H7 (cell line): ENCODE measurements at regions not wholly inside any gene's neighbourhood (a gene's known extent, or its start where the extent isn't known, plus 50 kb on each side); places are given as distances from the start of the nearest gene placed in this dataset.
"Not testable (repeated sequence)": the region's sequence is repeated elsewhere in the genome, so short reads cannot be mapped to it uniquely, and the experiment has no call there.

Source experiments
- DNase-seq: peaks from one replicate; pipeline ENCODE4 v3.0.0; 2012
- H3K27me3 ChIP-seq: 2 replicates; pipeline ENCODE4 v1.6.0; 2011; ENCODE audit warnings: mild to moderate bottlenecking, low read length; ENCODE audit not compliant: control insufficient read depth, insufficient read depth
- H3K36me3 ChIP-seq: replicated peaks from 2 replicates; pipeline ENCODE4 v1.5.1; 2011; ENCODE audit warnings: low read length; ENCODE audit not compliant: control insufficient read depth, insufficient read depth
- H3K4me3 ChIP-seq: 2 replicates; pipeline ENCODE4 v1.5.1; 2011; ENCODE audit warnings: low read depth, mild to moderate bottlenecking, control low read depth, low read length, moderate library complexity; ENCODE audit not compliant: insufficient read depth

DNA sequence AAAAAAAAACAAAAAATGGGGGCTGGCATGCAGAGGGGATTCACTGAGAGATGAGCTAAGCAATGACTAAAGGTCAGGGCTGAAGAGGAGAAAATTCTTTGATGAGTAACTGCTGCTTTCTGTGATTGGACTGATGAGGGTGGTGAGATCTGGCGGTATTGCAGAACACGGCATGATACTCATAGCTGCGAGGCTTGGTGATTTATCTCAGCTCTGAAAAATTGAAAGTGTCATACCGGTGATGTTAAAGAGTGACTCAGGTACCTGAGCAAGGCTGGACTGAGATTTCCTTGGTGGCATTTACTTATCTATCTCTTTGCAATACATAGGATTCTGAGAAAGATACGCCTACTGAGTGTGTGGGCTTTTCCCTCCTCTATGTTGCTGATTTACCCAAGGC, 204.1 kb upstream of the DDX53 start:
- DNase-seq = no peak
- Histone ChIP-seq H3K27me3 (no peaks in the 10 kb centered on the region), H3K36me3 (no peaks in the 10 kb centered on the region), H3K4me3 (no peak overlapping the region)

DNA sequence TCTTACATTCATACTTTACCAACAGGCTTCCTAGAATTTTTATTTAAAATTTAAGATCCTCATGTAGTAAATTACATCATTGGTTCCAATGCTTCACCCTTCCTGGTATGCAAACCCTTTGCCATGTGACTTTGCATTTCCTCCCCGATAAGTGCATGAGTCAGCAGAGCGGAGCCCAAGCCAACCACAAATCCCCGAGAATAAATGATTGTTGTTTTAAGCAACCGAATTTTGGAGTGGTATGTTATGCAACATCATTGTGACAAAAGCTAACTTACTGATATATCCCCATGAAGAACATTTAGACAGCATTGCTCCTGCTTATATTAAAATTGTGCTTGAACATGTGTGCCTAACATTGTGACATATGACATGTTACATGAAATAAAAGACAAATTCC, 199.4 kb upstream of the DDX53 start:
- Histone ChIP-seq H3K27me3 (no peaks in the 10 kb centered on the region), H3K36me3 (no peaks in the 10 kb centered on the region), H3K4me3 (no peak overlapping the region)
- no peak for DNase-seq

DNA sequence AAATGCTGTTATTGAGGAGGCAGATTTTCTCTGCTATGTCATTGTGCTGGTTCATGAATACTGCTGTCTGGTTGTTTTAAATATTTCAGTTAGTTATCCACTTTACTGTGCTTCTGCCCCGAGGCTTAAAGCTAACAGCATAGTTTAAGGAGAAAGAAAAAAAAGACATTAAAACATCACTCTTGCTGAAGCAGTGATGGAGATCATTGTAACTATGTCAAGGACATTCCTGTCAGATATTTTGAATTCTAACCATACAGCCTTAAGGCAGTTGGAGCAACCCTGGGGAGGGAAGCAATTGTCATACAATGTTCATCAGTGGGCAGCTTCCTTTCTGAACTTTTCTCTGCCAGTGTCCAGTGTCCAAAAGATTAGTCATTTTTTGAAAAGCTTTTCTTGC, 199.0 kb upstream of the DDX53 start:
- Histone ChIP-seq H3K27me3 (no peaks in the 10 kb centered on the region), H3K36me3 (no peaks in the 10 kb centered on the region), H3K4me3 (no peak overlapping the region)
- DNase-seq = peak; percentile 1

DNA sequence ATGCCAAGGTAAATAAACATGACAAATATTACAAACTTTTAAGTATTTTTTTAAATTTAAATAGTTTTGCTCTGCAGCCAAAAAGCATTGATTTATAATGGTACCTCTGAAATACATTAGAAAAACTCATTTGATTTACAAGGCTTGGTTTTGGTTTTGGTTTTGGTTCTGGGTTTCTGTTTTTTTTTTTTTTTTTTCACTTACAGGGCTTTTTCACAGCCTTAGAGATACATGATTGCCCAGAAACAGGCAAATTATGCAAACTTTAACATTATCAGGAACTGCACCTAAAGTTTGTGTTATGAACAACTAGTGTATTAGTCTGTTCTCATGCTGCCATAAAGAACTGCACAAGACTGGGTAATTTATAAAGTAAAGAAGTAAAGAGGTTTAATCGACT, 196.4 kb upstream of the DDX53 start:
- no peak for DNase-seq
- Histone ChIP-seq H3K36me3 (no peaks in the 10 kb centered on the region), H3K4me3 (no peak overlapping the region), H3K27me3 (no peaks in the 10 kb centered on the region)

DNA sequence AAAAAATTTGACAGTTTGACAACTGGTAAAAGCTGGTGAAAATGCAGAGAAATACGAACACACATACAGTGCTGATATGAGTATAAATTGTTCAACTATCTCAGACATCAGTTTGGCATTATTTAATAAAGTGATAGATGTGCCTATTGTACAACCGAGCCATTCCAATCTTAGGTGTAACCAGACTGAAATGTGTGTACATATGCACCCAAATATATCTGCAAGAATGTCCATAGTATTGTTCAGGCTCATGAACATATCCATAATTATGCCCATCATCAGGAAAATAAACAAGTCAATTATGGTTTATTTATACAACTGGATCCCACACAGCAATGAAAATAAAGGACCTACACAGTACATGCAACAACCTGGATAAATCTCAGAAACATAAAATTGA, 188.9 kb upstream of the DDX53 start:
- Histone ChIP-seq H3K27me3 (no peaks in the 10 kb centered on the region; the same call in 1 of the 2 replicates), H3K4me3 (no peak overlapping the region), H3K36me3 (no peaks in the 10 kb centered on the region)
- no peak for DNase-seq

DNA sequence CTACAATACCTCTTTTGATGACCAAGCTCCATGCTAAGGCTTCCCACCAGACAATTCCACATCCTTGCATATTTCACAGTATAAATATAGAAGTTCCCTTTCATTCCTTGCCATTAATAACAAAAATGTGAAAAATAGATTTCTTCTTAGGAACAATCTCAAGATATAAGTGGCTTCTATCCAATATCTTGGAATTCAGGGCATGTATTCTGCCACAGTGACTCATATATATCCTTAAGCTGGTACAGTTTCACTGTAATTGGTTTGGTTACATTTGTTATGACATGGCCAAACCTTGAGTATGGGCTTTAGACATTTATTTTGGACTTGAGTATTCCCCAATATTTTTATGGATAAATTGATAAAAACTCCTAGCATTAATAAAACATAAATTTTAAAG, 181.7 kb upstream of the DDX53 start:
- H3K36me3 ChIP-seq = no peaks in the 10 kb centered on the region
- no peaks in the 10 kb centered on the region; the same call in 1 of the 2 replicates for H3K27me3 ChIP-seq
- H3K4me3 ChIP-seq = no peak overlapping the region
- no peak for DNase-seq

DNA sequence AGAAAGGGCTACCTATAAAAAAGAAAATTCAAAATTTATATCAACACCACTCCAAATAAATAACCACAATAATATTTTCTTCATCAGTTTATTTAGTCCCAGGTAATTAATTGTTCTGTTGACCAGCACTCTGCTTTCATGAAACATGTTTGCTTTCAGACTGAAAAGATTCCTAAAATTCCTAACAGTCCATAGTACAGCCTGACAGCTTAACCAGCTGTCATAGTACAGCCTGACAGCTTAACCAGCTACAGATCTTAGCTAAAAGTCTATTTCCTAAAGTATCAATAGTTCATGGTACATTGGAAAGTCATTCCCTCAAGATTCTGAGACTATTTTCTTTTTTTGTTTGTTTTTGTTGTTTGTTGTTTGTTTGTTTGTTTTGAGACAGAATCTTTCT, 144.1 kb upstream of the DDX53 start:
- no peaks in the 10 kb centered on the region for H3K27me3 ChIP-seq
- no peak overlapping the region for H3K4me3 ChIP-seq
- DNase-seq = no peak
- H3K36me3 ChIP-seq = no peaks in the 10 kb centered on the region

DNA sequence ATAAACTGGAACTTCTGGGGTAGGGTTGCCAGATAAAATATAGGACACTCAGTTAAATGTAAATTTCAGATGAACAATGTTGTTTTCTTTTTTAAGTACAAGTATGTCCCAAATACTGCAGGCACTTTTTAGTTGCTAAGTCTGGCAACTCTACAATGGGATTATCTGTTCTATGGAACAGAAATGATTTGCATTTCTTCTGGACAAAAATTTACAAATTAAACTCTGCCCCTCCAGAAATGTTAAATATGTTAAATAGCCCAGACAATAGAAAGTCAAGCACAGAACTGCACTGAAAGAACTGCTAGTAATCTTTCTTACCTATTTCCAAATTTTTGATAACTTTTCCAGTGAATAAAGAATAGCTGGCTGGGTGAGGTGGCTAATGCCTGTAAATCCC, 140.1 kb upstream of the DDX53 start:
- DNase-seq = no peak
- Histone ChIP-seq H3K27me3 (no peaks in the 10 kb centered on the region), H3K4me3 (no peak overlapping the region), H3K36me3 (no peaks in the 10 kb centered on the region)

DNA sequence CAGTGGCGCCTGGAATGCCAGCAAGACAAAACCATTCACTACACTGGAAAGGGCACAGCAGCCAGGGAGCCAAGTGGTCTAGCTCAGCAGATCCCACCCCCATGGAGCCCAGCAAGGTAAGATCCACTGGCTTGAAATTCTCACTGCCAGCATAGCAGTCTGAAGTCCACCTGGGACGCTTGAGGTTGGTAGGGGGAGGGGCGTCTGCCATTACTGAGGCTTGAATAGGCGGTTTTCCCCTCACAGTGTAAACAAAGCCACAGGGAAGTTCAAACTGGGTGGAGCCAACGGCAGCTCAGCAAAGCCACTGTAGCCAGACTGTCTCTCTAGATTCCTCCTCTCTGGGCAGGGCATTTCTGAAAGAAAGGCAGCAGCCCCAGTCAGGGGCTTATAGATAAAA, 133.0 kb upstream of the DDX53 start:
- DNase-seq, H3K27me3 ChIP-seq, H3K36me3 ChIP-seq, H3K4me3 ChIP-seq: not testable (repeated sequence)

DNA sequence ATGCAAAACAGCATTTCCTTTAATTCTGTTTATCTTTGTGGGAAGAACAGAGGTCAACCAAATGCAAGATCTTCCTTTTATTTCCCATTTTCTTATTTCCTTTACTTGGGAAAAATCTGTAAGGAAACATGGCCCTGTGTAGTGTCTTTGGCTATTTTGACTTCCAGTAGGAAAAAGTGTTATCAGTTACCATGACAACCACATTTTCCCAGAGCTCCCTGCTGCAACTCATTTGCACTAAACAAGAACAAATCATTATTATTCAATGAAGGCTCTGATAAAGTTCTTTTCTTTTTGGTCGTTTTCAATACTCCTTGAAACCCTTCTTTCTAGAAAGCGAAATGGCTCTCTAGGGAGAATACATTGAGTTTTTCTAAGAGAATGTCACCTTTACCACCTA, 117.2 kb upstream of the DDX53 start:
- Histone ChIP-seq H3K27me3 (no peaks in the 10 kb centered on the region), H3K36me3 (no peaks in the 10 kb centered on the region), H3K4me3 (no peak overlapping the region)
- DNase-seq = no peak

DNA sequence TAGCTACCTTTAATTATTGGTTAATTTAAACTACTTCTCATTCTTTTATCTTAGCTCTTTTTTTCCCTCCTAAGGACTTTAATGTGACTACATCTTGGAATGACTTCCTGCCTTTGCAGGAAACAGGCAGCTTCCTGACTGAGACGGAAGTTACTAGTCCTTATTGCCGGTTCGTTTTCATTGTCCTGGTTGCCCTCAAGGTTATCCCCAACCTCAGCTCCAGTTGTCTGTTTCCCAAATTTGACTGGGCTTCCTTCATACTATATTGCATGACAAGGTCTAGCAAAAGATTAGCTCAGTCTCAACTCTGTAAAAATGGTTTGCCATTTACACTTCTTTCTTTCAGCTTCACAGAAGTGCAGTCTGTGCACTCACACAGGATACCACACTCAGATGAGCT, 109.9 kb upstream of the DDX53 start:
- no peak for DNase-seq
- no peaks in the 10 kb centered on the region for H3K36me3 ChIP-seq
- H3K4me3 ChIP-seq = no peak overlapping the region
- no peaks in the 10 kb centered on the region for H3K27me3 ChIP-seq

DNA sequence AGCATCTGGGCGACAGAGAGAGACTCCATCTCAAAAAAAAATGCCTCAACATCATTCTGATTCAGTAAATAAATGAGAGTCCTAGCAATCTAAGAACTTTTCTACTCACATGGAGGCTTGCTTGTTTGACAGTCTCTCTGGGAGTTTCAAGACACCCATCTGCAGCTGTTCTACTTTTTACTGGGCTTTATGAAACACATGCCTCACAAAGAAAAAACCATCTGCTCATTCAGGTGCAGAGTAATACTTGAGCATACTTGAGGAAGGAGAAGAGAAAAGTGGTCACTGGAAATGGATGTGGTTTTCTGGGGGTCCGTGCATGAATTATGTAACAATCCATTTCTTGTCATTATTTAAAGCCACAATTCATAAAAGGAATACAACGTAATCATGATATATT, 87.1 kb upstream of the DDX53 start:
- Histone ChIP-seq H3K4me3 (no peak overlapping the region), H3K36me3 (no peaks in the 10 kb centered on the region), H3K27me3 (no peaks in the 10 kb centered on the region)
- DNase-seq = no peak

DNA sequence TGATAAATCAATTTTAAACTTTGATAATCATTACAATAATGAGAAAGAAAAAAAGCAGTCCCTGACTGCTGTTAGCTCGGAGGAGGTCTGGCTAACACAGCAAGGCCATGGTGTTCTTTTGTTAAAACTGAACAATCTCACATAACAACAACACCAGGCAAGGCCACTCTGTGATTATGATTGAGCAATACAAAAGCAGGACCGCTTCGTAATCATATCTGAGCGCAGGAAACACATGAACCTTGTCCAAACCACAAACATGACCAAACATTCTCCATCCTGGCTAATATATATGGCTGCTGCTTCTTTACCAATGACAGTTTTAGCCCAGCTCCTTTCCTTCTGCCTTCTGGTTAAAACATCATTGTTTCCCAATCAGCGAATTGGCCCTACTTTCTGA, 76.8 kb upstream of the DDX53 start:
- no peak for DNase-seq
- Histone ChIP-seq H3K27me3 (no peaks in the 10 kb centered on the region), H3K36me3 (no peaks in the 10 kb centered on the region), H3K4me3 (no peak overlapping the region)

DNA sequence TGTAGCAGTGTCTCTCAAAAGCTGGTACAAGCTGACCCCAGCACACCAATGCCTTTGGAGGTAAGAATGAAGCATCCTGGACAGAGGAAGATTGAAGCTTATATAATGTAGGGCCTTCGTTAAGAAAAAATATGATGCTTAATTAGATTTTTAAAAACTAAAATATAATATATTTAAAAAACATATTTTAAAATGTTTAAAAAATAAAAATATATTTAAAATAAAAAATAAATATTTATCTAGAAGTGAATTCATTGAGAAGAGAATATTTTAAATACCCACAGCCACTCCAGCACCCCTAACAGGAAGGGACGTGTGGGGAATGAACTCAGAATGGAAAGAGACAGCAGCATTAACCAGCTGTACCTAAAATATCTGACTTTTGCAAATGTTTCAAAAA, 65.1 kb upstream of the DDX53 start:
- no peak overlapping the region for H3K4me3 ChIP-seq
- no peak for DNase-seq
- no peaks in the 10 kb centered on the region for H3K36me3 ChIP-seq
- H3K27me3 ChIP-seq = no peaks in the 10 kb centered on the region

DNA sequence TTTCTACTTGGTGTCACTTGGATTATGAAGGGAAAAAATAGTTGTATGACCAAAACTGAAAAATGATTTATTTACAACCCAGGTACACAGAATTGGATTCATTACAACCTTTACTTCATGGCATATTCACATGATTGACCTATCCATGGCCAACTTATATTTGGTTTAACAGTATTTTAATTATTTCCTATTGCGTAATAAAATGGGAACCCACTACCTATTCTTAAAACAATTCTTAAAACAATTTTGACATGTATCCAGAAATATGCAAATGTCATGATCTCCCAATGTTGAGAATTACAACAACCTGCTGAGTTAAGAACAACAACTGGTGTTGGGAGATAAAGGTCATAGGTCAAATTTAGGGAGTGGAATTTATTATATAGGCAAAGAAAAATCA, 54.8 kb upstream of the DDX53 start:
- Histone ChIP-seq H3K4me3 (no peak overlapping the region), H3K27me3 (no peaks in the 10 kb centered on the region), H3K36me3 (no peaks in the 10 kb centered on the region)
- DNase-seq = no peak
